HCEC 1CT (cell line): ENCODE measurements at regions not wholly inside any gene's neighbourhood (a gene's known extent, or its start where the extent isn't known, plus 50 kb on each side); places are given as distances from the start of the nearest gene placed in this dataset.

Source experiments
- DNase-seq: peaks from one replicate; pipeline ENCODE4 v3.0.0-alpha.2; 2017

DNA sequence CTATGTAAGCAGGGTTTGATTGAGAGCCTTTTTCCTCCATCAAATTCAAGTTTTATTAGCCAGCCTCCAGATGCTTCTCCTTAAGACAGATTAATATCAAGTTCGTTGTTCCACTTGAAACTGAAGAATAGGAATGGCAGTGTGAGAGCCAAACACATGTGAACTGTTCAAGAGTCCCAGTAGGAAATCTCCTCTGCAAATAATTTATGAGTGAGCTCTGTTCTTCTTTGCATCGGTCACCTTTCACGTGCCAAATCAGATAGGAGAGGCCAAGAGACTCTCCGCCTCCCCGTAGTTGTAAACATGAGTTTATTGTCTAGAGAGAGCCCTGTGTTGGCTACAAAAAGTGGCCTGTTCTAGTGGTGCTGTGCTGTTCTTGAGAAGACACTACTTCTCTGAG lies 372.1 kb upstream of the NR2F2 start:
- no peak for DNase-seq

DNA sequence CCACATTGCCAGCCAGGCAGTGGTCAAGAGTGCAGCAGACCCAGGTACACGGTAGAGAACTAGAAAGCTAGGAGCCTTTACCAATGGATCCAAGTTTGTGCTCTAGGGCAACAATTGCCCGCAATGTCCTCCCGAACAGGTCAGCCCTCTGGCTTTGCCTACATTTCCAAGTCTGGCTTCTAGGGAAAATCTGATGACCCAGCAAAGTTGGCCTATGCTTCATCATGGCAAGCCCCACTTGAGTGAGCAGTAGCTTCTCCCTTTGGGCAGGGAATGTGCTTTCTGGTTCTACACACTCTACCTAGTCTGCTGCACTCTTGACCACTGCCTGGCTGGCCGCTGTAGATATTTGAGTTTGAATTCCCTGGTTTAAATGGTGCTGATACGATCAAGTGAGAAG lies 361.6 kb upstream of the NR2F2 start:
- DNase-seq, result no peak

DNA sequence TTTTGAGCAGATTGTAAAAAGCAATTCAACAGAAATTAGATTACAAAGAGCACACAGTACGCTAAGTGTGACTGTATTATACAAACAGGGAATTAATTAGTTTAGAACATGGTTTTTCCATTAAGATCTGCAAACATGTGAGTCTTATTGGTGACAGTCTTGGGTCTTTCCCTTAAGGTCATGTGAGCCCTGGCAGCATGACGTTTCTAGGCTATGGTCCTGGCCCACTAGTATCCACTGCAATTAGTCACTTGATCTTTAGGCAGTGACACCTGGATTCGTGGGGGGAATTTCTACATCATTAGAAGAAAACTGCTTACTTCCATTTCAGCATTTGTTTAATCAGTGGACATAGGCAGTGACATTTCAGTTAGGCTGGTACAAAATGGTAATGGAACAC lies 360.2 kb upstream of the NR2F2 start:
- no peak for DNase-seq

DNA sequence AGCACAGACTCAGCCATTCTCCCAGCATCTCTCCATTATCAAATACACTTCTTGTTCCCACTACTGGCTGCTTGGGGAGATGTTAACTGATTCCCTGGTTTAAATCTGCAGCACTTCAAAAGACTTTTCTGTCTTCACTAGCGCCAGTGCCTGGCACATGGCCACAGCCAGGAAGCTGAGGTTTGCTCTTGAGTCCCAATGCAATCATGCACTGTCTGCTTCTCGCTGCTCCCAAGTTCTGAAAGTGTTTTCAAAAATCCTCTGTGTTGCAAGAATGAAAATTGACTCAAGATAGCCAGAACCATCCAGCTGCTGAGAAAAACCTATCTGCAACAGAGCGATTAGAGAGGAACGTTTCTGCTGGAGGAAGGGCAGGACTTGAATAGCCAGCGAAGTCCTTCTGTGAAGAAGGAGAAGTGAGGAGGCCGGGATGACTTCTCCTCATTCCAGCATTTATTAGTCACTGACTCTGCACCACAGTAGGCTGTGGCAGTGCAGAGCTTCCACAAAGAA lies 358.4 kb upstream of the NR2F2 start:
- peak; percentile 74 for DNase-seq

DNA sequence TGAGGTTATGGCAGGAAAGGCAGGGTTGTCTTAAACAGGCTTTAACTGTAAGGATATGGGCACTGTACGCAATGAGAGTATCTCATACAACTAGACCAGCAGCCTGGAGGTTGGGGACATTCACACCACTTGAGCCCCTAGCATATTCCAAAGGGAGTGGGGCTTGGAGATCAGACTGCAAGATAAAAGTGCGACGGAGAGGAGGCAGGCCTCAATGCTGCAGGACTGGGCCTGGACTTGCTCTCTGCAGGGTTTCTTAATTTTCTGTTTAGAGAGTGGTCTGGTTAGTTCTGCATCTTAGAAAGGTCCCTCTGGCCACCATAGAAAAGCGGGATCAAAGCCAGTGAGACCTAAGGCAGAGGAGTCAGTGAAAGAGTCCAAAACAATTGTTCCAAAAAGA lies 357.7 kb upstream of the NR2F2 start:
- DNase-seq, result no peak

DNA sequence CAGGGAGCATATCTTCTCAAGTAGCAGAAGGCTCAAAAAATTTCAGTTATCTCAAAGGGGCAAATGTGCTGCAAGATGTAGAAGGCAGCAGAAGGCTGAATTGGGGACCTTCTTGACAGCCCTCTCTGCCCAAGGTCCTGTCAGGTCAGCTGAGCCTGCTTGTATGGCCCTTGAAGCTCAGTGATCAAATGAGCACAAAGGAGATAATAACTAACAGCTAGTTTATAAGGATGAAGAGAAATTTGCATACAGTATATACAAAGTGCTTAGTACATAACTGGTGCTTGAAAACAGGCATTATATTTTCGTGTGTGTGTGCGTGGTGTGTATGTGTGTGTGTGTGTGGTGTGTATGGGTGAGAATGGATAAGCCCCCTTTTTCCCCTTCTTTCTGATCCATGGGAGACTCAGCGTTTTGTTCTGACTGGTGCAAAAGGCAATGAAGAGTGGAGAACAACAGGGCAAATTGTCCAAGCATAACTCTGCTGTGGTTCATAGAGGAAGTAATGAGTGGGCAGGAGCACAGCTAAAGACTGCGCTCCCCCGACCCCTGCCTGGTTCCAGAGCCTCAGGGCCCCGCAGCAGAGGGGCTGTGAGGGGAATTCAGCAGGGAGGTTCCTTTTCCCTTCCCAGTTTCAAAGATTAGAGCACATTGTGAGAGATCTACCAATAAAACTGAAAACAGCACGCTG lies 356.8 kb upstream of the NR2F2 start:
- DNase-seq, result no peak

DNA sequence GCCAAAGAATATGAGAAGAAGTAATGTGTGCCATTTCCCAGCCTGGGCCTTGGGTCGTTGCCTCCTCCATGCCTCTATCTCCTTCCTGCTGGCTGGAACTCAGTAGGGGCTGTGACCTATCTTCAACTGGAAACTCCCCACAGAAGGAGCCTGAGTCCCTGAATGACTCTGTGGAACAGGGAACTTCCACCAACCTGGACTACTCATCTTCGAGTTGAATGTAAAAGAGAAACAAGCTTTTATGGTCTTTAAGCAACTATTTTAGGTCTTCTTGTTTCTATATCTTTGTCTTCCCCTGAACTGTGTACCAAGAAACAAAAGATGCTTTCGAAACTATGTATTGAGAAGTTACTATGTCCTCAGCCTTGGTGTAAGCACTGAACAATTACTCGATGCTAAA lies 355.3 kb upstream of the NR2F2 start:
- no peak for DNase-seq

DNA sequence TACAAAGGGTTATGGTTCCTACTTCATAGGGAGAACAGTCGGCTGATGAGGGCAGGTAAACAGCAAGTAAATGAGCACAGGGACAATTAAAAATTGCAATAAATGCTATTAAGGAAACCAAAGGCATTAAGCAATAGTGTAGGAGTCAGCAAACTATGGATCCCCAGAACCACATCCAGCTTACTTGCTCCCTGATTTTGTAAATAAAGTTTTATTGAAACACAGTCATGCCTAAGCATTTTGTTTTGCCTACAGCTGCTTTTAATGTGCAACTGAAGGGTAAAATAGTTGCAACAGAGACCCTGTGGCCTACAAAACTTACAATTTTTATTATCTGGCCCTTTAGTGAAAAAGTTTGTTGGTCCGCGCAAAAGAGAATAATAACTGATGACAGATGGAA lies 351.2 kb upstream of the NR2F2 start:
- DNase-seq, result no peak

DNA sequence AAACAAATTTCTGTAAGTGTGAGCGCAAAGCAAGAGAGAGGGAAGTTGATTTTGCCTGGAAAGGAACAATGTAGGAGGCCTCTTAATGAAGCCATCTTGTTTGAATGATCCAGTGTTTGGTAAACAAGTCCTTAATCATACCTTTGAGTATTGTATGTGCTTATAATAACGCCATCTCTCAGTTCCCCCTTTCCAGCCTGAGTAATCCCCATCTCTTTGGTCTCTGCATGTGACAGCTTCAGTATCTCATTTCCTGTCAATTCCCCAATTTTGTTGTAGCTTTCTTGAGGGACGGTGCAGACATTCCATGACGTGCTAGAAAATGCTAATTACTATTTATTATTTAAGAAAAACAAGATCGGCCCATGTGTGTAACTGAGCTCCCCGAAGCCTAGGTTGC lies 349.3 kb upstream of the NR2F2 start:
- no peak for DNase-seq

DNA sequence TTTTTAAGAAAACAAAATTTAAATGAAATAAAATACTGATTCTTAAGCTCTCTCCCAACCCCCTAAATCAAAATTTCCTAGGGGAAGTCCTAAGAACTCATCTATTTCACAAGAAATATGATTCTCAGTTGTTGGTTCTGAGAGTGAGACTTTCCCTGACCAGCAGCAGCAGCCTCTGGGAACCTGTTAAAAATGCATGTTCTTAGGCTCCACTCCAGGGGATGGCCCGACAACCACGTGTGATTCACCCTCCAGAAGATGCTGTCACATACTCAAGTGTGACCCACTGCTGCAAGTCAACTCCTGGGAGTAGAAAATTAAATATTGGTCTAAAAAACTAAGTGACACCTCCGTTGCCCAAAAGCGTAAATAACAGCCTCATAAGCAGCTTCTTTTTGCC lies 343.2 kb upstream of the NR2F2 start:
- DNase-seq, result no peak

DNA sequence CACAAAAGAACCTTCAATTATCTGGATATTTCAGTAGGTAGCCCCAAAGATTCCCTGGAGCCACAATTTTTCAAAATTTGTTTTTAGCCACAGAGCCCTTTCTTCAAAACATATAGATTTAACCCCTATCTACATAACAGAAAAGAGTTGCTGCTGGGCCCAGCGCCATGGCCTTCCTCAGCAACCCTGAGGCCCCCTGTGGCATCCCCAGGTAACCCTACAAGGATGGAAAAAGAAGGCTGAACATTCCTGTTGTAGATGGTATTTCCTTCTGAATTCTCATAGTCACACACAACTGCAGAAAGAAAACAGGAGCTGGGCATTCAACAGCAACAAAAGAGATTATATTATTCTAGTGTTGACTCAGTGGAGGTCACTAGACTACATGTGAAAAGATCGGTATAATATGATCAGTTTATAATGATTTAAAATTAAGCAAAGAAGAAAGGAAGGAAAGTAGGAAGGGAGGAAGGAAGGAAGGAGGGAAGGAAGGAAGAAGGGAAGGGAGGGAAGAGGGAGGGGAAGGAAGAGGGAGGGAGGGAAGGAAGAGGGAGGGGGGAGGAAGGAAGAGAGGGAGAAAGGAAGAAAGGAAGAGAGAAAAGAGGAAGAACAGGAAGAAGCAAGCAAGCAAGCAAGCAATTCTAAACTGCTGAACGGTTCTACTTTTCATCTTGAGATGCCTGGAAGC lies 342.5 kb upstream of the NR2F2 start:
- DNase-seq, result no peak

DNA sequence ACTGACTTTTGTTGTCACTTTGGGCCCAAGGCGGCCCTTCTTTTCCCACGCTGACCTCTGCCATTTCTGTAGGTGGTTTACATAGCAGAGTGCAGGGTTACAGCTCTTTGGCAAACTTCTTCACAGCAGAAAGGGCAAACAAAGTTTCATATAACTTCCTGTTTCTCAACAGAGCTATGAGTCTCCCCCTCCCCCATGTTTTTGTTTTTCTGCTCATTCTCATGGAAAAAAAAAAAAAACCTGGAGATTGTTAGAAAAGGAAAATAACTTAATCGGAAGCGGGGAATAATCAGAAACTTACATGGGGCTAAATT lies 342.0 kb upstream of the NR2F2 start:
- peak; percentile 20 for DNase-seq

DNA sequence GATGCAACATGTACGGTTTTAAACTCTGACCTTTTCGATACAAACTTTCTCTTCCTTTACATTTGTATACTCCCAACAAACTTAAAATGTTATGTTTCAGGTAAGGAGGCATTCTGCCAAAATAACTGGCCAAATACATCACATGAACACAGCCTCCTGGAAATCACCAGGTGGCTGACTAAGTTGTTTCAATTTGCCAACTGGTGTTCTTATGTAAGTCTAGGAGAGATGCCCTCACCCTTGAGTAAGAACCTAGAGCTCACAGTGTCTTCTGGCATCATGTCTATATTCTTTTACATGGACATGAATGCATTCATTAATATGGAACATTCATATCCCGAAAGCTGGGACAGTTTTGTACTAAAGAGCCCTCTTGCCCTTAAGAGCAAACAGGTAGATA lies 341.1 kb upstream of the NR2F2 start:
- DNase-seq, result no peak

DNA sequence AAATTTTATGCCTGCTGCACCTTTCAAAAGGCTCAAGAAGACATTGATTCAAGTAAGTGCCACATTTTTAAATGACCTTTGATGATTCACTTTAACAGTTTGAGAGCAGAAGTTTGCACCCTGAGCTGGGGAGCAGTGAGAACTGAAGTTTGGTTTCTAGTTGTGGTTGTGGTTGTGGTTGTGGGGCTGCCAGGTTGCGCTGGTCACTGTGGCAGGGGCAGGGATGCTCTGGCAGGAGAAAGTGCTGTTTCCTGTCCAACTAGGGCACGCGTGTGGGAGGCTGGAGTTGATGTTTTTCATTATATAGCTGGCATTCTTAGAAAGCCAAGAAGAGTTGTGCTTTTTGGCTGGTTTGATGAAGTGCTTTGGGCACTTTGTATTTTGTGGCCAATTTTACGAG lies 339.7 kb upstream of the NR2F2 start:
- DNase-seq, result no peak

DNA sequence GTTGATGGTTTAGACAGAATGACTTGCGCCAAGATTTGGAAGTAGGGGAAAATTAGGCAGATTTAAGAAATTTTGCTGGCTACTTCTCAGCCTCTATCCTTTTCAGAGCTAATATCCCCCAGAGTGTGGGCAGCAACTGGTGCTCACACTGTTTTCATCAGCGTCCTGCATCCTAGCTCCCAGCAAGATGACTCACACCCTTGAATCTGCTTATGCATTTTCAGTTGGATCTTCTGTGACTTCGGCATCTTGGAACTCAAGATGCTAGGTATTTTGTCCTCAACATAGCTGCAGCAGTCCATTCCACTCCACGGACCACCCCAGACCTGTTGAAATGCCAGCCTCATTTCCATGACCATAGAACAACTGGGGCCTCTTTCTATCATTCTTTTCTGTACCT lies 336.1 kb upstream of the NR2F2 start:
- DNase-seq, result peak; percentile 43

DNA sequence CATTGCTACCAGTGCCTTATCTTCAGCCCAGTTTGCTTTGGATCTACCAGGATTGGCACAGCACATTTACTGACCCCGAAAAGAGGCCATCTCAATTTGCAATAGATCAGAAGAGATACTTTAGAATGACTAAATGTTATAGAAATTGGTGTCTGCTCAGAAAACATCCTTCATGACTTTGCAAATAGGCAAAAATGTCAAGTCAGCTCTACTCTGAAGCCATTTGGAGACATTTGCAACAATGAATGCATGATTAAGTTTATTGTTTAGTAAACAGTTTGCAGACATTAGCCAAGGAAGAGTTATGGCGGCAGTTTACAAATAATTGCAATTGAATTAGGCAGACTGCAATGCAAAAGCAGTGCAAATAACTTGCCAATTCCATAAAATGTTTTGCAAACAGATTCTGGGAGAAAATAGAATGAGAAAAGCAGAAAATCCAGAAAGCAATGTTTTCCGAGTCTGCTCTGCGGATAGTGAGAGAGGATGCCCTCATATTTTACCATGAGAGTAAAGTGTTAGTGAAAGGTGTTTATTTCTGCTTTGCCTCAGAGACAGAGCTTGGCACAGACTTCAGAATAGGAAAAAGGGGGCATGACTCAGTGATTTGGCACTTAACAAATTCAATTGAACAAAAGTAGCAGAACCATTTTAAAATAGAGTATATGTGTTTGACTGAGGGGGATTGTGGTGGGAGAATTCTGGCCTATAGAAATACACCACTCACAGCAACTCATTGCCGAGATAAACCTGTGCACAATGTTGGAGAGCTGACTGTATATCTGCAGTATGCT lies 334.9 kb upstream of the NR2F2 start:
- DNase-seq, result peak; percentile 56

DNA sequence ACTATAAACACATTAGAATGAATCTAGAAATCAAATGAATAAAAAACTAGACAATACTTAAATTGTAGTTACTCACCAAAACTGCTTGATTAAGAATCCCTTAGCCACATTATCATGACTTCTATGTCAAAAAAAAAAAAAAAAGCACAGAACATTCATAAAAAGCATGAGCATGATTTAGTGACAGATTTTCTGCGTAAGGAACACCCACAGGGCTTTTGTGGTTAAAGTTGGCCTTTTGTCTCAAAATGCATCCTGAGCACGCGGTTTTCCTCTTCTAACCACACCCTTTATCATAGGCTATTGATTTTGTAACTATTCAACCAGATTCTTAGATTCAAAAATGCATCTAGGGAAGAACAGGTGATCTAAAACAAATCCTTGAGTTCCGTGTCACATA lies 334.0 kb upstream of the NR2F2 start:
- DNase-seq, result no peak

DNA sequence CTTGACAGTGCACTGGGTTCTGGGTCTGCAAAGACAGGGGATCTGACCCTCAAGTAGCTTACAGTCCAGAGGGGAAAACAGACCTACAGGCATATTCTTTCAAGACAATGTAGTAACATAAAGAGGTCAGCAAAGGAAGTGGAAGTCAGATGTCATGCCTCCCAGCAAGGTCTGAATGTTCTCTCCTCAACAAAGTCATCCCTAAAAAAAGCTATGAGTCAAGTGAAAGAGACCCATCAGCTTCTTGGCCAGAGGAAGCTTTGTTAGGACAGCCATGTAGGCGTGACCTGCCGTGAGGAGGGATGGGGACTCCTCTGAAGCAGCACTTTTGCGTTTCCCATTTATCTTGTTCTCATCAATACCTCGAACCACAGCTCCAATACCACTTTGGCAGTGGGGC lies 331.6 kb upstream of the NR2F2 start:
- no peak for DNase-seq

DNA sequence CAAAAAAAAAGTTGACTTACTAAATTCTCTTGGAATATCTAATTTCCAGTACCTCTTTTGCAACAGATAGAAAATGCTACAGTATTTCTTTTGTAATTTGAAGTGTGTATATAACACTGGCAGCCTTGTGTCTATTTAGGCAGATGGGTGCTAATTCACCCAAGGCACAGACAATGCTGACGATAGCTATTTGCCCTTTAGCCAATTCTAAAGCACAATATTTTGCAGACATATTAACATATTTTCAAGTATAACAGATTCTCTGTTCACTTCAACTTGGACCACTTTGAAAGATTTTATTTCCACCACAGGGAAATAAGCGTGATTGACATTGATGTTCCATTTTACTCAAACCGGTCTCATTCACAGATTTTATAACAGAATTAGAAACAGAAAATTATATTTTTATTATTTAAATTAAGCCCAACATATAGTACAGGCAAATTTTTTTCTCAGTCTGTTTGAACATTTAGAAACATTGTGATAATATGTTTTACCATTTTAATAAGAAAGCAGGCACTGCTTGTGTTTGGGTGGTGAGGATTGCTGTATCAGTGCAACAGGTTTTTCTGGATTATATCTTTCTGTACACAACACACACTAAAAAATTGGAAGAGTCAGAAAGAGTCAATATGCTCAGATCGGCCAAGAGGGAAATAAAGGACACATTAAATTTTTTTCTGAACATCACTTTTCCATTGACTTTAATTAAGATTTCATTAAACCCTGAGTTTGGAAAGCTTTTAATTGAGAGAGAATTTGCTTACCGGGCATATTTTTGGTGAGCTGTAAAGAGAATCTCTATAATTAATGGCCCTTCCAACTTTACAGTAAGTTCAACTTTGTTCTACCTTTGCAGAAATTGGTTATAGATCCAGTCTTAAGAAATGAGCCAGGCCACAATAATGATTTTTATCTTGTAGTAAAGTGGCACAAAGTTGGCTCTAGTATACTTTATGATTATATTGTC lies 327.3 kb upstream of the NR2F2 start:
- no peak for DNase-seq

DNA sequence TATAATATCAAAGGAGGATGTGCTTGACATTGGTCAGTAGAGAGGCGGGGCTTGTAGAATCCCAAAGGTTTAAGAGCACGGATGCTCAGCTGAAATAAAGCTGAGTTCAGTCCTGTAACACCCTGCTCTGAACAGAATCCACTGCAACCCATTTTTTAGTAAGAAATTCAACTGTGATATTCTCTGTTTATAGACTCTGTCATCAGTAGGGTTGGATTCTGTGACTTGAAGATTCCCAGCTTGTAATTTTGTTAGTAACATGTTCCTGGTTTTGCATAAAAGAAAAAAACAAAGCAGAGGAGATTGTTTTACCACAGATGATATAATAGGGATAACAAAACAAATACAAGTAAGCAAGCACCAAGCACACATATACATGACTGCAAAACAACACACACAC lies 324.6 kb upstream of the NR2F2 start:
- no peak for DNase-seq

DNA sequence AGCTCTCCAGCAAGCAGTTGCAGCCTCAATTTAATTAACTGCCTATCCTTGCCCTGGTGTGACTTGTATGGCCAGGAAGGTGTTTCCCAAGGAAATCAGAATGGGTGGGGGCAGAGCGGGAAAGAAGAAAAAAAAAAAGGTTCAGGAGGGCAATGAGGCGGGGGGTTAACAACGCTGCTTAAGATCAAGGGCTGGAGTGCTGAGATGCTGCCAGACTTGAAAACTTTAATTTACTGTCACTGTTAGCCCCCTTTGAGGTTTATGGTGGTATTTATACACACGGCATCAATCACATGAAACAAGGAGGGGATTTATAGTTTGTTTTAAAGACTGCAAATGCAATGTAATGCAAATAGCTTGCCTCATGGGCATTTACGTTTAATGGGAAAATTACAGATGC lies 319.4 kb upstream of the NR2F2 start:
- DNase-seq, result no peak

DNA sequence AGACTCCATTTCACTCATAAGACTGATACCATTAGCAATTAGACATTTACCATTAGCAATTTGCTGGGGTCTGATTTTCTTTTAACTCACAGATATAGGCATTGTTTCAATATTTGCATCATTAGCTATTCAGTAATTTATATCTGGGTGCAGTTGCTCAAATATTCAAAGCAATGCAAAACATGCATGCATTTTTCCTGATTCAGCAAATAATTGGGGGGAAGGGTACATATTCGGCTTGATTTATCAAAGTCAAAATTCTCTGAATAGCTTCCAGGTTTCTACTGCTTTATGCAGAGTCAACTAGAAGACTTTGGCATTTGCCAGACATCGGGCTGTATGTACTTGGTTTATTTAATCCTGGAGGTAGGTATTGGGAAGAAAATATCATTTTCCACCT lies 315.6 kb upstream of the NR2F2 start:
- no peak for DNase-seq

DNA sequence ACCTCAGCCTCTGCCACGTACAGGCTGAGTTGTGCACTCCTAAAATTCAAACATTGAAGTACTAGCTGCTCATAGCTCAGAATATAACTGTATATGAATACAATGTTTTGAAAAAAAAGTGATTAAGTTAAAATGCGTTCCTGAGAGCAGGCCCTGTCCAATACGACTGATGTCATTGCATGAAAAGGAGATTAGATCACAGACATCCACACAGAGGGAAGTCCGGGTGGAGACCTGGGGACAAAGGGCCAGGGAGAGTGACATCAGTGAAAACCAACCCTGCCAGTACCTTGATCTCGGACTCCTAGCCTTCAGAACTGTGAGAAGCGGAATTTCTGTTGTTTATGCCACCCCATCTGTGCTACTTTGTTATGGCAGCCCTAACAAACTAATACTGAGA lies 311.4 kb upstream of the NR2F2 start:
- no peak for DNase-seq
